ENCODE measurements at regions not wholly inside any gene's neighbourhood (a gene's known extent, or its start where the extent isn't known, plus 50 kb on each side); places are given as distances from the start of the nearest gene placed in this dataset.

DNA sequence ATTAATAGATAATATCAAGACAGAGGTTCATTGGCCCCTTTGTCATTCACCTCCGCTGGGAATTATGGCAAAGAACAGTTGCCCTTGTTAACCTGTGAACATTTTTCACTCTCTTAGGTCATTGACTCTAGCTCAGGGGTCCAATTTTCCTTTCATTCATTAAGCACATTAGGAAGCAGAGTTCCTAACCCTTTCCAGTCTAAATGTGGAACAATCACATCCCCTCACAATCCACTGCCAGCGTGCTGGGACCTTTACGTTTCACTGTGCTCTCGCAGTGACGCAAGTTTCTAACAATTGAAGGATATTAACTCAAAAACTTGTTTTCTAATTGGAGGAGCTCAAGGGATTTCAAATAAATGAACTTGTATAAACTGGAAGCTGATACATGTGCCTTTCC lies 79.3 kb upstream of the MEOX2 start:
- Histone ChIP-seq H3K4me1 (no peaks in the 10 kb centered on the region), H3K9me3 (peaks cover 0 to 17% (median 0%) of the 10 kb centered on the region in 4 donors), H3K27me3 (no peaks in the 10 kb centered on the region), H3K4me3 (no peak overlapping the region), H3K27ac (no peak overlapping the region), H3K36me3 (no peaks in the 10 kb centered on the region)
- intact Hi-C loops (cut with DNase I; ENCODE audit: low total_unique reads): no loop called here
- 62 to 83% (median 67%) methylated on average over 5 of the region's 5 CpGs for WGBS, 5 donors
- DNase-seq: peak in 1 of 2 donors; percentile 46
- TF ChIP-seq POLR2AphosphoS5 (IDR thresholded peaks at IDR 0.05) (no peak), CTCF (IDR thresholded peaks at IDR 0.05) (no peak), EP300 (IDR thresholded peaks at IDR 0.05) (no peak), POLR2A (IDR thresholded peaks at IDR 0.05) (no peak)

GRCh38 chr7:15764851-15765382 lies 78.4 kb upstream of the MEOX2 start:
- intact Hi-C loops (cut with DNase I; ENCODE audit: low total_unique reads): no loop called here
- WGBS, 5 donors: 34 to 50% (median 41%) methylated on average over 3 of the region's 3 CpGs

GRCh38 chr7:15764010-15764409 lies 77.5 kb upstream of the MEOX2 start:
- intact Hi-C loops (cut with DNase I; ENCODE audit: low total_unique reads): no loop called here
- no peak for DNase-seq
- H3K27me3 ChIP-seq: no peaks in the 10 kb centered on the region
- H3K36me3 ChIP-seq: no peaks in the 10 kb centered on the region
- 37 to 54% (median 47%) methylated on average over 3 of the region's 3 CpGs for WGBS, 5 donors
- no peak overlapping the region for H3K27ac ChIP-seq
- peaks cover 0 to 11% (median 0%) of the 10 kb centered on the region in 4 donors for H3K9me3 ChIP-seq
- no peaks in the 10 kb centered on the region for H3K4me1 ChIP-seq
- H3K4me3 ChIP-seq: no peak overlapping the region
- TF ChIP-seq POLR2AphosphoS5 (IDR thresholded peaks at IDR 0.05): no peak
- TF ChIP-seq POLR2A (IDR thresholded peaks at IDR 0.05): no peak
- TF ChIP-seq CTCF (IDR thresholded peaks at IDR 0.05): no peak
- TF ChIP-seq EP300 (IDR thresholded peaks at IDR 0.05): no peak

More at GRCh38 chr7:15764851-15765382, 78.4 kb upstream of the MEOX2 start:
- no peaks in the 10 kb centered on the region for H3K36me3 ChIP-seq
- TF ChIP-seq CTCF (IDR thresholded peaks at IDR 0.05): no peak
- TF ChIP-seq POLR2AphosphoS5 (IDR thresholded peaks at IDR 0.05): no peak
- no peak for TF ChIP-seq POLR2A (IDR thresholded peaks at IDR 0.05)
- TF ChIP-seq EP300 (IDR thresholded peaks at IDR 0.05): no peak
- DNase-seq: peak in 1 of 2 donors; percentile 49
- no peak overlapping the region for H3K4me3 ChIP-seq
- no peaks in the 10 kb centered on the region for H3K4me1 ChIP-seq
- H3K9me3 ChIP-seq: peaks cover 0 to 15% (median 0%) of the 10 kb centered on the region in 4 donors
- H3K27me3 ChIP-seq: no peaks in the 10 kb centered on the region
- no peak overlapping the region for H3K27ac ChIP-seq

- 35 to 60% (median 50%) methylated on average over 3 of the region's 3 CpGs for WGBS, 5 donors
- intact Hi-C loops (cut with DNase I; ENCODE audit: low total_unique reads): no loop called here
- TF ChIP-seq POLR2A (IDR thresholded peaks at IDR 0.05): no peak
- no peak for TF ChIP-seq EP300 (IDR thresholded peaks at IDR 0.05)
- no peaks in the 10 kb centered on the region for H3K27me3 ChIP-seq
- no peak overlapping the region for H3K4me3 ChIP-seq
- no peak overlapping the region for H3K27ac ChIP-seq
- H3K9me3 ChIP-seq: peaks cover 0 to 4% (median 0%) of the 10 kb centered on the region in 4 donors
- no peaks in the 10 kb centered on the region for H3K4me1 ChIP-seq
- H3K36me3 ChIP-seq: no peaks in the 10 kb centered on the region
- DNase-seq: peak in 1 of 2 donors; percentile 32
These were observed 70.8 kb upstream of the MEOX2 start for GRCh38 chr7:15757041-15758000.
